Panc1 (cell line): ENCODE measurements at regions not wholly inside any gene's neighbourhood (a gene's known extent, or its start where the extent isn't known, plus 50 kb on each side); places are given as distances from the start of the nearest gene placed in this dataset.
"Not testable (repeated sequence)": the region's sequence is repeated elsewhere in the genome, so short reads cannot be mapped to it uniquely, and the experiment has no call there.

Source experiments
- ATAC-seq: fragments of 200-7000 bp; cut with Tn5 transposase; 2 replicates; pipeline ENCODE4 v1.9.1; 2020; ENCODE audit warnings: mild to moderate bottlenecking, moderate library complexity
- BruUV-seq: library from RNA; stranded (reverse); fragments of 400-500 nt; replicated peaks from 2 replicates; lab custom pipeline; 2021; lab: Mats Ljungman, UMichigan
- CTCF ChIA-PET: fragments of 300-600 bp; sonication (Branson Sonifier 250); formaldehyde crosslinking; loops from one replicate; lab custom pipeline; 2022; ENCODE audit warnings: antibody characterized with exemption; lab: Charles Lee
- POLR2A ChIA-PET: fragments of 300-600 bp; sonication (Branson Sonifier 250); formaldehyde crosslinking; loops from one replicate; lab custom pipeline; 2022; ENCODE audit warnings: antibody characterized with exemption; lab: Charles Lee
- DNase-seq: peaks from one replicate; pipeline ENCODE4 v3.0.0-alpha.2; 2010; ENCODE audit warnings: low read depth, low spot score
- H3K27ac ChIP-seq: 2 replicates; pipeline ENCODE4 v1.5.1; 2011; ENCODE audit warnings: mild to moderate bottlenecking, low read length, inconsistent platforms
- H3K27me3 ChIP-seq: fragments of 200-500 bp; sonication (Bioruptor generic); 2 replicates; pipeline ENCODE4 v1.6.0; 2014; ENCODE audit warnings: low read length, inconsistent platforms; ENCODE audit not compliant: control insufficient read depth, insufficient read depth
- H3K36me3 ChIP-seq: fragments of 200-500 bp; sonication (Bioruptor generic); 2 replicates; pipeline ENCODE4 v1.5.1; 2014; ENCODE audit warnings: inconsistent platforms, mild to moderate bottlenecking, low read length, moderate library complexity; ENCODE audit not compliant: control insufficient read depth, insufficient read depth
- H3K4me1 ChIP-seq: 2 replicates; pipeline ENCODE4 v1.5.1; 2011; ENCODE audit warnings: inconsistent platforms, mild to moderate bottlenecking, low read length, moderate library complexity; ENCODE audit not compliant: control insufficient read depth, insufficient read depth
- H3K4me3 ChIP-seq, 2 experiments: 2 replicates each; pipeline ENCODE4 v1.5.1; 2011 to 2012; ENCODE audit warnings: low read depth in 2 of 2, low read length in 2 of 2, mild to moderate bottlenecking in 2 of 2, inconsistent platforms in 1 of 2, moderate library complexity in 1 of 2
- H3K9me3 ChIP-seq: fragments of 200-500 bp; sonication (Bioruptor generic); 2 replicates; pipeline ENCODE4 v1.5.1; 2014; ENCODE audit warnings: low read depth, mild to moderate bottlenecking, inconsistent platforms, low read length, moderate library complexity; ENCODE audit not compliant: control insufficient read depth, insufficient read depth
- POLR2AphosphoS5 ChIP-seq: IDR thresholded peaks from 2 replicates; pipeline ENCODE4 v1.6.1; 2012; ENCODE audit warnings: mild to moderate bottlenecking, low read depth, low read length, moderate library complexity
- SIN3A ChIP-seq: IDR thresholded peaks from 2 replicates; pipeline ENCODE4 v1.6.1; 2012; ENCODE audit warnings: low read depth, mild to moderate bottlenecking, low read length, moderate library complexity, borderline replicate concordance; ENCODE audit not compliant: insufficient read depth
- TCF7L2 ChIP-seq: IDR thresholded peaks from 2 replicates; pipeline ENCODE4 v1.6.1; 2011; ENCODE audit warnings: mild to moderate bottlenecking, low read depth, low read length, inconsistent platforms
- in situ Hi-C: cut with HindIII; loops from 2 replicates; pipeline ENCODE4 v1.10.0; 2016; ENCODE audit warnings: low sequenced_read_pairs, low pct_unique_long_range_greater_than_20kb
- intact Hi-C: fragments of 100-400 bp; cut with micrococcal nuclease; formaldehyde crosslinking; loops from one replicate; pipeline ENCODE4 v1.10.0; 2022; ENCODE audit not compliant: unreplicated experiment
- TF ChIP-seq, protein P1 (sequence below): fragments of 450-650 bp; IDR thresholded peaks from 2 replicates; pipeline ENCODE4 v1.5.1; 2017; ENCODE audit warnings: mild to moderate bottlenecking
- TF ChIP-seq, protein P2 (sequence below), 2 experiments: IDR thresholded peaks; 2 replicates each; pipeline ENCODE4 v1.6.1; 2011 to 2012; ENCODE audit warnings: low read depth in 2 of 2, control low read depth in 1 of 2, low read length in 1 of 2, mild to moderate bottlenecking in 1 of 2, moderate library complexity in 1 of 2; ENCODE audit not compliant: insufficient read depth in 1 of 2

DNA sequence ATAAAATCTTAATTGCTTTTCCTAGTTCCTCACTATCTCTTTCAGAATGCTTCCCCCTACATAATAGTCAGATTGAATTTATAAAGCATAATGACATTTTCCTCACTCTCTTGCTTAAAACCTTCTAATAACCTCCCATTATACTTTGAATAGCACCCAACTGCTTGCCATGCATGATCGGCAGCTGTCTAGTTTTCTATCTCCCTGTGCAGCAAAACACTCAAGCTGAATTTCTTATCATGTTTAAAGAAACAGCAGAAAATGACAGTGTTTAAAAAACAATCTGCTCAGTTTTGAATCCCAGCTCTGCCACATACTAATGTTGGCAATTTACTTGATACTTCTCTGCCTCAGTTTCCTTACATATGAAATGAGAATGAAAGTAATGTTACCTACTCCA, 947.1 kb upstream of the HS3ST1 start:
- TF ChIP-seq SIN3A (no peak), TCF7L2 (no peak), POLR2AphosphoS5 (no peak)
- TF ChIP-seq, protein P1, sequence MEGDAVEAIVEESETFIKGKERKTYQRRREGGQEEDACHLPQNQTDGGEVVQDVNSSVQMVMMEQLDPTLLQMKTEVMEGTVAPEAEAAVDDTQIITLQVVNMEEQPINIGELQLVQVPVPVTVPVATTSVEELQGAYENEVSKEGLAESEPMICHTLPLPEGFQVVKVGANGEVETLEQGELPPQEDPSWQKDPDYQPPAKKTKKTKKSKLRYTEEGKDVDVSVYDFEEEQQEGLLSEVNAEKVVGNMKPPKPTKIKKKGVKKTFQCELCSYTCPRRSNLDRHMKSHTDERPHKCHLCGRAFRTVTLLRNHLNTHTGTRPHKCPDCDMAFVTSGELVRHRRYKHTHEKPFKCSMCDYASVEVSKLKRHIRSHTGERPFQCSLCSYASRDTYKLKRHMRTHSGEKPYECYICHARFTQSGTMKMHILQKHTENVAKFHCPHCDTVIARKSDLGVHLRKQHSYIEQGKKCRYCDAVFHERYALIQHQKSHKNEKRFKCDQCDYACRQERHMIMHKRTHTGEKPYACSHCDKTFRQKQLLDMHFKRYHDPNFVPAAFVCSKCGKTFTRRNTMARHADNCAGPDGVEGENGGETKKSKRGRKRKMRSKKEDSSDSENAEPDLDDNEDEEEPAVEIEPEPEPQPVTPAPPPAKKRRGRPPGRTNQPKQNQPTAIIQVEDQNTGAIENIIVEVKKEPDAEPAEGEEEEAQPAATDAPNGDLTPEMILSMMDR, result no peak
- TF ChIP-seq, protein P2, sequence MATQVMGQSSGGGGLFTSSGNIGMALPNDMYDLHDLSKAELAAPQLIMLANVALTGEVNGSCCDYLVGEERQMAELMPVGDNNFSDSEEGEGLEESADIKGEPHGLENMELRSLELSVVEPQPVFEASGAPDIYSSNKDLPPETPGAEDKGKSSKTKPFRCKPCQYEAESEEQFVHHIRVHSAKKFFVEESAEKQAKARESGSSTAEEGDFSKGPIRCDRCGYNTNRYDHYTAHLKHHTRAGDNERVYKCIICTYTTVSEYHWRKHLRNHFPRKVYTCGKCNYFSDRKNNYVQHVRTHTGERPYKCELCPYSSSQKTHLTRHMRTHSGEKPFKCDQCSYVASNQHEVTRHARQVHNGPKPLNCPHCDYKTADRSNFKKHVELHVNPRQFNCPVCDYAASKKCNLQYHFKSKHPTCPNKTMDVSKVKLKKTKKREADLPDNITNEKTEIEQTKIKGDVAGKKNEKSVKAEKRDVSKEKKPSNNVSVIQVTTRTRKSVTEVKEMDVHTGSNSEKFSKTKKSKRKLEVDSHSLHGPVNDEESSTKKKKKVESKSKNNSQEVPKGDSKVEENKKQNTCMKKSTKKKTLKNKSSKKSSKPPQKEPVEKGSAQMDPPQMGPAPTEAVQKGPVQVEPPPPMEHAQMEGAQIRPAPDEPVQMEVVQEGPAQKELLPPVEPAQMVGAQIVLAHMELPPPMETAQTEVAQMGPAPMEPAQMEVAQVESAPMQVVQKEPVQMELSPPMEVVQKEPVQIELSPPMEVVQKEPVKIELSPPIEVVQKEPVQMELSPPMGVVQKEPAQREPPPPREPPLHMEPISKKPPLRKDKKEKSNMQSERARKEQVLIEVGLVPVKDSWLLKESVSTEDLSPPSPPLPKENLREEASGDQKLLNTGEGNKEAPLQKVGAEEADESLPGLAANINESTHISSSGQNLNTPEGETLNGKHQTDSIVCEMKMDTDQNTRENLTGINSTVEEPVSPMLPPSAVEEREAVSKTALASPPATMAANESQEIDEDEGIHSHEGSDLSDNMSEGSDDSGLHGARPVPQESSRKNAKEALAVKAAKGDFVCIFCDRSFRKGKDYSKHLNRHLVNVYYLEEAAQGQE (IDR thresholded peaks at IDR 0.05; ENCODE audit: insufficient read depth in 1 of 2, low read depth in 2 of 2, low read length in 1 of 2), result no peak
- DNase-seq (no peak), ATAC-seq (no peak)
- H3K4me1 ChIP-seq, result no peaks in the 10 kb centered on the region
- H3K36me3 ChIP-seq, result no peaks in the 10 kb centered on the region
- no peaks in the 10 kb centered on the region for H3K27me3 ChIP-seq
- H3K4me3 ChIP-seq, result no peak overlapping the region
- in situ Hi-C loops (no loop called here), intact Hi-C loops (no loop called here)
- no peak overlapping the region for H3K27ac ChIP-seq
- CTCF ChIA-PET, result no interaction called here
- no TSS peak for BruUV-seq
- no peaks in the 10 kb centered on the region for H3K9me3 ChIP-seq
- POLR2A ChIA-PET, result no interaction called here

DNA sequence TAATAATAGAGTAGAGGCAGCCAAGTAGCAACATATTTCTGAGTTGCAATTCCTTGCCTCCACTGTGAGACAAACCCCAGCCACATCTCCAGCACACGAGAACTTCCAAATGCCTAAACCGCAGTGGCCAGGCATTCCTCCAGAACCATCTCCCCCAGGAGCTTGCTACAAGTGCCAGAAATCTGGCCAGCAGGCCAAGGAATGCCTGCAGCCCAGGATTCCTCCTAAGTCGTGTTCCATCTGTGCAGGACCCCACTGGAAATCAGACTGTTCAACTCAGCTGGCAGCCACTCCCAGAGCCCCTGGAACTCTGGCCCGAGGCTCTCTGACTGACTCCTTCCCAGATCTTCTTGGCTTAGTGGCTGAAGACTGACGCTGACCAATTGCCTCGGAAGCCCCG, 937.2 kb upstream of the HS3ST1 start:
- ATAC-seq, in situ Hi-C loops, H3K36me3 ChIP-seq, CTCF ChIA-PET, H3K27me3 ChIP-seq, H3K9me3 ChIP-seq, H3K4me1 ChIP-seq, POLR2A ChIA-PET, intact Hi-C loops, H3K27ac ChIP-seq, BruUV-seq, H3K4me3 ChIP-seq, DNase-seq: not testable (repeated sequence)

DNA sequence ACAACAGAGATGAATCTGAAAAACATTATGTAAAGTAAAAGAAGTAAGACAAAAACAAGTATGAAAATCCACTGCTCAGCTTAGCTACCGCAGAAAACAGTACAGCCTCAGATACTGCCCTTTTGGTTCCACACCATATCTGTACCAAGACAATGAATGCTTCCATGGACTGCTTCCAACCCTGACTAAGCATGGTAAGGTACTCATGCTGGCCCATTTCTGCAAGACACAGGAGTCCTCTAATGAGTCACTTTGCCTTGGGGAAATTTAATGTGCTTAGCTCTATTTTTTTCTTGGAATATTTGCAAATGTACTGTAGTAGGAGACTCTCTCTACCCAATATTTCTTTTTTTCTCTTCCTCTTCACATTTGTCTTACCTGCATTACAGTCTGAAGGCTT, 931.7 kb upstream of the HS3ST1 start:
- CTCF ChIA-PET, result no interaction called here
- no peaks in the 10 kb centered on the region for H3K4me1 ChIP-seq
- DNase-seq, result no peak
- no peaks in the 10 kb centered on the region for H3K36me3 ChIP-seq
- POLR2A ChIA-PET, result no interaction called here
- TF ChIP-seq, protein P1, result no peak
- TF ChIP-seq, protein P2 (IDR thresholded peaks at IDR 0.05; ENCODE audit: insufficient read depth in 1 of 2, low read depth in 2 of 2, low read length in 1 of 2), result no peak
- TF ChIP-seq SIN3A, result no peak
- no peak for TF ChIP-seq POLR2AphosphoS5
- no peak for TF ChIP-seq TCF7L2
- no peak overlapping the region for H3K27ac ChIP-seq
- H3K9me3 ChIP-seq, result no peaks in the 10 kb centered on the region
- no peak overlapping the region for H3K4me3 ChIP-seq
- BruUV-seq, result no TSS peak
- ATAC-seq, result no peak
- in situ Hi-C loops (no loop called here), intact Hi-C loops (no loop called here)
- no peaks in the 10 kb centered on the region for H3K27me3 ChIP-seq
